ENCODE measurements at regions not wholly inside any gene's neighbourhood (a gene's known extent, or its start where the extent isn't known, plus 50 kb on each side); places are given as distances from the start of the nearest gene placed in this dataset.

DNA sequence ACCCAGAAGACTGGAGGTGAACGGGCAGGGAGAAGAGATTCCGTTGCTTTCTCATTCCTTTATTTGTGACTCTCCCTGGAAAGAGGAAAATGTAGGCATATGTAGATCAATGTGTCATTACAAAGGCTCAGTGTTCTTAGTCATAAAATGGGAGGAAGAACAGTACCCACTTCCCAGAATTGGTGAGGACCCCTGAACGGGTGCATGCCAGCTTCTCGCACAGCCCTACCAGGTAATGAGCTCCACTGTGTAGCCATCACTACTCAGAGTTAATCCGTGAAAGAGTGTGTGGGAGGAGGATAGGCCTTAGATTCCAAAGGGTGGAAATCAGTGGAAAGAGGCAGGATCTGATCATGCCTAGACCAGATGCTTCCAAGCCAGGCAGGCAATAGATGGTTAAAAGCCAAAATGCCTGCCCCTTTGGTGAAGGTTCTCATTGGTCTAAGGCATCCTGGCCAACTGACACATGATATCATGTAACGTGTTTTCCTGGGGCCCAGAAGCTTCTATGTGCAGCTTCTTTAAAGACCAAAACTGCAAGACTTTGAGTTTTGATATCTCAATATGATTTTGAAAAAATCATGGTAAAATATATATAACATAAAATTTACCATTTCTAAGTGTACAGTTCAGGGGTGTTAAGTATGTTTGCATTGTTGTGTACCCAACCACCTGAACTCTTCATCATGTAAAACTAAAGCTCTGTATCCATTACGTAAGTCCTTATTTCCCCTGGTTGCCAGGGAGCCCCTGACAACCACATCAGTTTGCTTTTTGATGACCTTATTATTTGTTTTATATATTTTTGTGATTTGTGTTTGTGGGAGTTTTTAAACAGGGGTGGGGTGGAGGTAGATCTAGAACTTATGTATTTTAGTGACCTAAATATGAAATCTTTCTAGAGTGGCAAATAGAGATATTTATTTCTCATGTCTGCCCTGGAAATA lies 402.2 kb upstream of the CFAP20DC start:
- ChIA-PET CTCF (interaction anchor here (0.7 to 2.1 kb wide), 10 partner anchors 11 to 405 kb away, joined by 3 to 7 read pairs (median 3); no protein-coding TSS in a partner anchor), SMC1A (ENCODE audit: uncharacterized antibody, unreplicated experiment) (interaction anchor here (0.7 to 5.0 kb wide), 30 partner anchors 9 to 239 kb away, joined by 3 to 44 read pairs (median 4); no protein-coding TSS in a partner anchor), RAD21 (ENCODE audit: unreplicated experiment) (interaction anchor here (0.7 to 4.0 kb wide), 21 partner anchors 8 to 239 kb away, joined by 3 to 38 read pairs (median 5); no protein-coding TSS in a partner anchor), POLR2A (interaction anchor here (1.2 to 3.2 kb wide), 4 partner anchors 29 to 117 kb away, joined by 3 to 12 read pairs (median 4); no protein-coding TSS in a partner anchor)
- BruUV-seq (replicated peaks), result TSS peak; percentile 98
- H3K36me3 ChIP-seq (ENCODE audit: control insufficient read depth in 2 of 2, insufficient read depth in 2 of 2, low read length in 1 of 2), result no peaks in the 10 kb centered on the region
- peaks cover 1% of the 10 kb centered on the region; the same call in 2 of the 3 replicates for H3K9me3 ChIP-seq (replicated peaks; ENCODE audit: control insufficient read depth, insufficient read depth, low read length)
- WGBS (ENCODE audit: insufficient coverage, insufficient replicate concordance, low lambda C conversion rate, missing lambda C conversion rate), result 43% methylated on average over 7 of the region's 7 CpGs
- peak overlapping the region; percentile 60 for H2AFZ ChIP-seq (ENCODE audit: control insufficient read depth, low read depth, low read length)
- FAIRE-seq, result no peak
- no peaks in the 10 kb centered on the region for H3K27me3 ChIP-seq (replicated peaks in 1 of 2; ENCODE audit: control insufficient read depth in 2 of 2, insufficient read depth in 2 of 2, low read length in 1 of 2)
- no peaks in the 10 kb centered on the region for H3K79me2 ChIP-seq (ENCODE audit: control insufficient read depth, insufficient read depth, low read length)
- no peaks in the 10 kb centered on the region for H4K20me1 ChIP-seq (ENCODE audit: control insufficient read depth, insufficient read depth)
- peak; percentile 38 for ATAC-seq
- intact Hi-C loops (cut with micrococcal nuclease; ENCODE audit: unreplicated experiment), result loop anchor here (1.0 to 5.0 kb wide), 6 partner anchors 28 to 239 kb away; no protein-coding TSS in a partner anchor
- H3K4me3 ChIP-seq, result no peak overlapping the region; the same call in 1 of the 2 replicates
- in situ Hi-C loops (cut with MboI), result loop anchor here (5.0 kb wide), 1 partner anchor 65 kb away; no protein-coding TSS in a partner anchor
- DNase-seq (ENCODE audit: low read depth, low spot score), result no peak
- peaks cover 42% of the 10 kb centered on the region for H3K4me1 ChIP-seq (ENCODE audit: control insufficient read depth, insufficient read depth, low read length)
- peak overlapping the region; percentile 60 for H3K9ac ChIP-seq (ENCODE audit: control insufficient read depth, insufficient read depth, low read length)
- H3K27ac ChIP-seq (ENCODE audit: control insufficient read depth, insufficient read depth), result peak overlapping the region; percentile 87
- peak overlapping the region; percentile 96 for H3K4me2 ChIP-seq (ENCODE audit: control insufficient read depth, insufficient read depth)
- TF ChIP-seq, protein P1, sequence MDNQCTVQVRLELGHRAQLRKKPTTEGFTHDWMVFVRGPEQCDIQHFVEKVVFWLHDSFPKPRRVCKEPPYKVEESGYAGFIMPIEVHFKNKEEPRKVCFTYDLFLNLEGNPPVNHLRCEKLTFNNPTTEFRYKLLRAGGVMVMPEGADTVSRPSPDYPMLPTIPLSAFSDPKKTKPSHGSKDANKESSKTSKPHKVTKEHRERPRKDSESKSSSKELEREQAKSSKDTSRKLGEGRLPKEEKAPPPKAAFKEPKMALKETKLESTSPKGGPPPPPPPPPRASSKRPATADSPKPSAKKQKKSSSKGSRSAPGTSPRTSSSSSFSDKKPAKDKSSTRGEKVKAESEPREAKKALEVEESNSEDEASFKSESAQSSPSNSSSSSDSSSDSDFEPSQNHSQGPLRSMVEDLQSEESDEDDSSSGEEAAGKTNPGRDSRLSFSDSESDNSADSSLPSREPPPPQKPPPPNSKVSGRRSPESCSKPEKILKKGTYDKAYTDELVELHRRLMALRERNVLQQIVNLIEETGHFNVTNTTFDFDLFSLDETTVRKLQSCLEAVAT (IDR thresholded peaks at IDR 0.05), result 0 out of 2 replicates have a peak, but pooled peaks have one; percentile 36
- no peak for TF ChIP-seq POU2F2 (IDR thresholded peaks at IDR 0.05; ENCODE audit: borderline replicate concordance, low read depth, low read length)
- no peak for TF ChIP-seq BACH1 (IDR thresholded peaks at IDR 0.05; ENCODE audit: borderline replicate concordance)
- peak; percentile 9 for TF ChIP-seq RELA (IDR thresholded peaks at IDR 0.05; ENCODE audit: borderline replicate concordance, partially characterized antibody)
- TF ChIP-seq, protein P2, sequence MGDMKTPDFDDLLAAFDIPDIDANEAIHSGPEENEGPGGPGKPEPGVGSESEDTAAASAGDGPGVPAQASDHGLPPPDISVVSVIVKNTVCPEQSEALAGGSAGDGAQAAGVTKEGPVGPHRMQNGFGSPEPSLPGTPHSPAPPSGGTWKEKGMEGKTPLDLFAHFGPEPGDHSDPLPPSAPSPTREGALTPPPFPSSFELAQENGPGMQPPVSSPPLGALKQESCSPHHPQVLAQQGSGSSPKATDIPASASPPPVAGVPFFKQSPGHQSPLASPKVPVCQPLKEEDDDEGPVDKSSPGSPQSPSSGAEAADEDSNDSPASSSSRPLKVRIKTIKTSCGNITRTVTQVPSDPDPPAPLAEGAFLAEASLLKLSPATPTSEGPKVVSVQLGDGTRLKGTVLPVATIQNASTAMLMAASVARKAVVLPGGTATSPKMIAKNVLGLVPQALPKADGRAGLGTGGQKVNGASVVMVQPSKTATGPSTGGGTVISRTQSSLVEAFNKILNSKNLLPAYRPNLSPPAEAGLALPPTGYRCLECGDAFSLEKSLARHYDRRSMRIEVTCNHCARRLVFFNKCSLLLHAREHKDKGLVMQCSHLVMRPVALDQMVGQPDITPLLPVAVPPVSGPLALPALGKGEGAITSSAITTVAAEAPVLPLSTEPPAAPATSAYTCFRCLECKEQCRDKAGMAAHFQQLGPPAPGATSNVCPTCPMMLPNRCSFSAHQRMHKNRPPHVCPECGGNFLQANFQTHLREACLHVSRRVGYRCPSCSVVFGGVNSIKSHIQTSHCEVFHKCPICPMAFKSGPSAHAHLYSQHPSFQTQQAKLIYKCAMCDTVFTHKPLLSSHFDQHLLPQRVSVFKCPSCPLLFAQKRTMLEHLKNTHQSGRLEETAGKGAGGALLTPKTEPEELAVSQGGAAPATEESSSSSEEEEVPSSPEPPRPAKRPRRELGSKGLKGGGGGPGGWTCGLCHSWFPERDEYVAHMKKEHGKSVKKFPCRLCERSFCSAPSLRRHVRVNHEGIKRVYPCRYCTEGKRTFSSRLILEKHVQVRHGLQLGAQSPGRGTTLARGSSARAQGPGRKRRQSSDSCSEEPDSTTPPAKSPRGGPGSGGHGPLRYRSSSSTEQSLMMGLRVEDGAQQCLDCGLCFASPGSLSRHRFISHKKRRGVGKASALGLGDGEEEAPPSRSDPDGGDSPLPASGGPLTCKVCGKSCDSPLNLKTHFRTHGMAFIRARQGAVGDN (IDR thresholded peaks at IDR 0.05), result peak; percentile 46
- no peak for TF ChIP-seq NR2C1 (IDR thresholded peaks at IDR 0.05)
- TF ChIP-seq, protein P3, sequence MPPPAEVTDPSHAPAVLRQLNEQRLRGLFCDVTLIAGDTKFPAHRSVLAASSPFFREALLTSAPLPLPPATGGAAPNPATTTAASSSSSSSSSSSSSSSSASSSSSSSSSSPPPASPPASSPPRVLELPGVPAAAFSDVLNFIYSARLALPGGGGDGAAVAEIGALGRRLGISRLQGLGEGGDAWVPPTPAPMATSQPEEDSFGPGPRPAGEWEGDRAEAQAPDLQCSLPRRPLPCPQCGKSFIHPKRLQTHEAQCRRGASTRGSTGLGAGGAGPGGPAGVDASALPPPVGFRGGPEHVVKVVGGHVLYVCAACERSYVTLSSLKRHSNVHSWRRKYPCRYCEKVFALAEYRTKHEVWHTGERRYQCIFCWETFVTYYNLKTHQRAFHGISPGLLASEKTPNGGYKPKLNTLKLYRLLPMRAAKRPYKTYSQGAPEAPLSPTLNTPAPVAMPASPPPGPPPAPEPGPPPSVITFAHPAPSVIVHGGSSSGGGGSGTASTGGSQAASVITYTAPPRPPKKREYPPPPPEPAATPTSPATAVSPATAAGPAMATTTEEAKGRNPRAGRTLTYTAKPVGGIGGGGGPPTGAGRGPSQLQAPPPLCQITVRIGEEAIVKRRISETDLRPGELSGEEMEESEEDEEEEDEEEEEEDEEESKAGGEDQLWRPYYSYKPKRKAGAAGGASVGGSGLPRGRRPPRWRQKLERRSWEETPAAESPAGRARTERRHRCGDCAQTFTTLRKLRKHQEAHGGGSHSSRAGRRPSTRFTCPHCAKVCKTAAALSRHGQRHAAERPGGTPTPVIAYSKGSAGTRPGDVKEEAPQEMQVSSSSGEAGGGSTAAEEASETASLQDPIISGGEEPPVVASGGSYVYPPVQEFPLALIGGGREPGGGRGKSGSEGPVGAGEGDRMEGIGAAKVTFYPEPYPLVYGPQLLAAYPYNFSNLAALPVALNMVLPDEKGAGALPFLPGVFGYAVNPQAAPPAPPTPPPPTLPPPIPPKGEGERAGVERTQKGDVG (CRISPR knock-in tag; IDR thresholded peaks at IDR 0.05), result peak; percentile 59; the same call in 1 of the 2 replicates
- 0 out of 2 replicates have a peak, but pooled peaks have one; percentile 49 for TF ChIP-seq HDGF (IDR thresholded peaks at IDR 0.05)
- TF ChIP-seq EED (IDR thresholded peaks at IDR 0.05; ENCODE audit: low read depth), result peak; percentile 33; the same call in 1 of the 2 replicates
- no peak for TF ChIP-seq YY1 (IDR thresholded peaks at IDR 0.05; ENCODE audit: low read depth, low read length)
- no peak for TF ChIP-seq RAD21 (IDR thresholded peaks at IDR 0.05; ENCODE audit: insufficient read depth, low read depth, low read length)
- 0 out of 2 replicates have a peak, but pooled peaks have one; percentile 3 for TF ChIP-seq MTA3 (IDR thresholded peaks at IDR 0.05; ENCODE audit: borderline replicate concordance, low read length)
- TF ChIP-seq TCF3 (IDR thresholded peaks at IDR 0.05; ENCODE audit: borderline replicate concordance, insufficient read depth, low read depth, low read length), result no peak
